Lung (tissue), 11 donors: ENCODE measurements at regions not wholly inside any gene's neighbourhood (a gene's known extent, or its start where the extent isn't known, plus 50 kb on each side); places are given as distances from the start of the nearest gene placed in this dataset.
"Not testable (repeated sequence)": the region's sequence is repeated elsewhere in the genome, so short reads cannot be mapped to it uniquely, and the experiment has no call there.

Source experiments
- ATAC-seq: fragments of 200-7000 bp; cut with Tn5 transposase; one replicate; pipeline ENCODE4 v1.9.1; 2020; ENCODE audit warnings: moderate number of reproducible peaks; ENCODE audit not compliant: insufficient read depth, low FRiP score
- DNase-seq, 3 donors: peaks; one replicate each; pipeline ENCODE4 v3.0.0-alpha.2; 2013 to 2017
- H3K27ac ChIP-seq, 2 donors: one replicate each; pipeline ENCODE4 v1.5.1; 2013; ENCODE audit warnings: mild to moderate bottlenecking in 2 of 2, moderate library complexity in 2 of 2, control low read depth in 1 of 2, inconsistent platforms in 1 of 2, low read depth in 1 of 2, low read length in 1 of 2
- H3K27me3 ChIP-seq, 3 donors: one replicate each; pipeline ENCODE4 v1.5.1; 2013; ENCODE audit warnings: low read length in 2 of 3; ENCODE audit not compliant: control insufficient read depth in 3 of 3, insufficient read depth in 3 of 3
- H3K36me3 ChIP-seq, 4 donors: one replicate each; pipeline ENCODE4 v1.5.1; 2013; ENCODE audit warnings: low read length in 4 of 4, mild to moderate bottlenecking in 1 of 4, moderate library complexity in 1 of 4; ENCODE audit not compliant: control insufficient read depth in 4 of 4, insufficient read depth in 4 of 4
- H3K4me1 ChIP-seq, 5 donors: one replicate each; pipeline ENCODE4 v1.5.1; 2013; ENCODE audit warnings: low read length in 5 of 5, mild to moderate bottlenecking in 2 of 5, moderate library complexity in 1 of 5; ENCODE audit not compliant: control insufficient read depth in 5 of 5, insufficient read depth in 5 of 5
- H3K4me3 ChIP-seq: one replicate; pipeline ENCODE4 v1.5.1; 2013; ENCODE audit warnings: mild to moderate bottlenecking, control low read depth, moderate library complexity
- H3K9ac ChIP-seq, 2 donors: one replicate each; pipeline ENCODE4 v1.5.1; 2013; ENCODE audit warnings: low read length in 2 of 2, control low read depth in 1 of 2; ENCODE audit not compliant: insufficient read depth in 1 of 2
- H3K9me3 ChIP-seq, 4 donors: one replicate each; pipeline ENCODE4 v1.5.1; 2013; ENCODE audit warnings: low read length in 3 of 4, mild to moderate bottlenecking in 1 of 4, moderate library complexity in 1 of 4; ENCODE audit not compliant: control insufficient read depth in 4 of 4, insufficient read depth in 3 of 4
- CTCF ChIP-seq: IDR thresholded peaks from 2 replicates; pipeline ENCODE4 v1.5.1; 2012; ENCODE audit warnings: mild to moderate bottlenecking; ENCODE audit errors: control extremely low read depth, extremely low read depth
- WGBS, 2 donors: extraction: QIAGEN DNeasy Blood & Tissue Kit; methylation state at CpG; one replicate each; pipeline ENCODE4 v1.1.7; 2013; 5-methylcytosine and 5-hydroxymethylcytosine counted together
- donor health status: control.
- donor health status: control.
- donor health status: Bipolar disorder and iron deficiency.
- donor health status: healthy.
- donor health status: DM: yes; HTN: yes; CAD: no.

- H3K27ac ChIP-seq, result no peak overlapping the region
- 94 to 100% methylated on average over 1 of the region's 1 CpG for WGBS, 2 donors
Observed at GRCh38 chr2:192947352-192947751, 752.6 kb upstream of the TMEFF2 start.

GRCh38 chr2:192940767-192941166 lies 746.0 kb upstream of the TMEFF2 start:
- WGBS, 2 donors, result 83 to 92% methylated on average over 1 of the region's 1 CpG
- no peak overlapping the region for H3K9ac ChIP-seq
- H3K4me3 ChIP-seq, result no peak overlapping the region
- no peaks in the 10 kb centered on the region for H3K27me3 ChIP-seq
- TF ChIP-seq CTCF, result no peak
- DNase-seq, result no peak
- no peak overlapping the region for H3K27ac ChIP-seq
- no peak for ATAC-seq
- H3K36me3 ChIP-seq, result no peaks in the 10 kb centered on the region
- H3K4me1 ChIP-seq, result no peaks in the 10 kb centered on the region
- no peaks in the 10 kb centered on the region for H3K9me3 ChIP-seq

More at GRCh38 chr2:192947352-192947751, 752.6 kb upstream of the TMEFF2 start:
- no peaks in the 10 kb centered on the region for H3K4me1 ChIP-seq
- ATAC-seq, result no peak
- no peak overlapping the region for H3K4me3 ChIP-seq
- TF ChIP-seq CTCF, result no peak
- no peak overlapping the region for H3K9ac ChIP-seq
- H3K27me3 ChIP-seq, result no peaks in the 10 kb centered on the region
- H3K9me3 ChIP-seq, result no peaks in the 10 kb centered on the region
- no peak for DNase-seq
- no peaks in the 10 kb centered on the region for H3K36me3 ChIP-seq

GRCh38 chr2:192932376-192932775 lies 737.6 kb upstream of the TMEFF2 start:
- no peak for TF ChIP-seq CTCF
- H3K9ac ChIP-seq, result no peak overlapping the region
- H3K9me3 ChIP-seq, result peaks cover 0 to 5% (median 0%) of the 10 kb centered on the region in 4 donors
- no peaks in the 10 kb centered on the region for H3K36me3 ChIP-seq
- no peaks in the 10 kb centered on the region for H3K4me1 ChIP-seq
- no peak overlapping the region for H3K27ac ChIP-seq
- H3K4me3 ChIP-seq, result no peak overlapping the region
- ATAC-seq (no peak), DNase-seq (no peak)
- H3K27me3 ChIP-seq, result no peaks in the 10 kb centered on the region
- WGBS, 2 donors, result 0 to 40% methylated on average over 1 of the region's 1 CpG

- not testable (repeated sequence) for H3K9me3 ChIP-seq, H3K27me3 ChIP-seq, H3K9ac ChIP-seq, DNase-seq, H3K4me1 ChIP-seq, ATAC-seq, H3K27ac ChIP-seq, H3K4me3 ChIP-seq, H3K36me3 ChIP-seq
- WGBS, 2 donors, result 70 to 77% methylated on average over 4 of the region's 4 CpGs
Observed at GRCh38 chr2:192921631-192922030, 726.9 kb upstream of the TMEFF2 start.
